Hepatocyte (in vitro differentiated cells): ENCODE measurements at regions not wholly inside any gene's neighbourhood (a gene's known extent, or its start where the extent isn't known, plus 50 kb on each side); places are given as distances from the start of the nearest gene placed in this dataset.

ENCODE experiments used
- DNase-seq: peaks from one replicate; pipeline ENCODE4 v3.0.0-alpha.2; 2016; ENCODE audit warnings: low spot score
- H2AFZ ChIP-seq: fragments of 200-600 bp; sonication (generic); 2 replicates; pipeline ENCODE4 v1.6.0; 2016; ENCODE audit warnings: antibody characterized with exemption, mild to moderate bottlenecking
- H3K27ac ChIP-seq: fragments of 200-600 bp; sonication (generic); 2 replicates; pipeline ENCODE4 v1.5.1; 2016; ENCODE audit warnings: mild to moderate bottlenecking
- H3K27me3 ChIP-seq: fragments of 200-600 bp; sonication (generic); 2 replicates; pipeline ENCODE4 v1.6.1; 2016
- H3K36me3 ChIP-seq: fragments of 200-600 bp; sonication (generic); replicated peaks from 2 replicates; pipeline ENCODE4 v1.5.1; 2016; ENCODE audit warnings: low read depth; ENCODE audit not compliant: insufficient read depth
- H3K4me1 ChIP-seq: fragments of 200-600 bp; sonication (generic); 2 replicates; pipeline ENCODE4 v1.5.1; 2016; ENCODE audit warnings: mild to moderate bottlenecking, moderate library complexity; ENCODE audit not compliant: insufficient read depth
- H3K4me2 ChIP-seq: fragments of 200-600 bp; sonication (generic); 2 replicates; pipeline ENCODE4 v1.6.0; 2016
- H3K4me3 ChIP-seq: fragments of 200-600 bp; sonication (generic); 2 replicates; pipeline ENCODE4 v1.5.1; 2016; ENCODE audit warnings: mild to moderate bottlenecking
- H3K79me2 ChIP-seq: fragments of 200-600 bp; sonication (generic); 2 replicates; pipeline ENCODE4 v1.6.0; 2017; ENCODE audit warnings: mild to moderate bottlenecking
- H3K9me2 ChIP-seq: fragments of 200-600 bp; sonication (generic); replicated peaks from 2 replicates; pipeline ENCODE4 v1.6.0; 2017; ENCODE audit warnings: mild to moderate bottlenecking; ENCODE audit not compliant: insufficient read depth
- H3K9me3 ChIP-seq: fragments of 200-600 bp; sonication (generic); 2 replicates; pipeline ENCODE4 v1.5.1; 2016; ENCODE audit warnings: low read depth, mild to moderate bottlenecking
- H4K20me1 ChIP-seq: fragments of 200-600 bp; sonication (generic); 2 replicates; pipeline ENCODE4 v1.6.0; 2016; ENCODE audit warnings: mild to moderate bottlenecking; ENCODE audit not compliant: insufficient read depth, poor library complexity, severe bottlenecking
- EZH2 ChIP-seq: fragments of 200-600 bp; sonication (generic); IDR thresholded peaks from 2 replicates; pipeline ENCODE4 v1.6.1; 2016; ENCODE audit warnings: antibody characterized with exemption, mild to moderate bottlenecking, borderline replicate concordance
- EZH2phosphoT487 ChIP-seq: fragments of 200-600 bp; sonication (generic); IDR thresholded peaks from one replicate; pipeline ENCODE4 v1.6.1; 2018; ENCODE audit warnings: antibody characterized with exemption, mild to moderate bottlenecking, low read depth, moderate library complexity; ENCODE audit not compliant: unreplicated experiment, severe bottlenecking
- WGBS: methylation state at CpG from one replicate; pipeline ENCODE4 v1.1.6; 2016; ENCODE audit warnings: low lambda C conversion rate; ENCODE audit errors: missing lambda C conversion rate; 5-methylcytosine and 5-hydroxymethylcytosine counted together
- TF ChIP-seq, protein P1 (sequence below): fragments of 200-600 bp; sonication (generic); IDR thresholded peaks from 2 replicates; pipeline ENCODE4 v1.5.1; 2016; ENCODE audit warnings: antibody characterized with exemption, mild to moderate bottlenecking; ENCODE audit not compliant: poor library complexity

DNA sequence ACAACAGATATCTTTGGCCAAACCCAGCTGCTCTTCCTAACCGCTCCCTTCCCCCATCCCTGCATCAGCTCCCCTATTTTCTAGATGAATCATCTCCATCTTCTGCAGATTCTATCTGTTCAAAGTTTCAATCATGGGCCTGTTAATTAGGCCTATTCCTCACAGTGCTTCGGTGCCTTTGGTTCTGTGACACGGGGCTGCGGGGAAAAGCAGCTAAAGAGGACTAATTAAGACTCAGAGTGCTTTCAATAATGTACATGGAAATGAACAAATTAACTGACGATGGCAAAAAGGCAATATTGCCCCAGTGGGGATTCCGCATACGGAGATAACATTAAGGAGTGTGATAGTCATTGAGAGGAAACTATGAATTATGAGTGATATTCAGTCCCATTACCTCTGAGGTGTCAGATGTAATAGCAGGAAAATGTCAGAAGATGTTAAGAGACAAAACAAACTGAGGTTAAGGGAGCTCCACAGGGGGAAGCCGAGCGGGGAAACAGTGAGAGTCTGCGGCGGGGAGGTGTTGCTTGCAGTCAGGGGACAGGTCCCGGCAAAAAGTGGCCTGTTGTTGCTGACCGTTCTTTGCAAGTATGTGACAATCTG is 716.9 kb downstream of the TYW1 start:
- no peaks in the 10 kb centered on the region for H3K9me3 ChIP-seq
- 76% methylated on average over 13 of the region's 13 CpGs for WGBS
- no peaks in the 10 kb centered on the region for H3K4me1 ChIP-seq
- DNase-seq = no peak
- H3K27ac ChIP-seq = no peak overlapping the region
- no peaks in the 10 kb centered on the region for H3K9me2 ChIP-seq
- H3K27me3 ChIP-seq = no peaks in the 10 kb centered on the region
- H4K20me1 ChIP-seq = no peaks in the 10 kb centered on the region
- no peak overlapping the region for H3K4me2 ChIP-seq
- H3K79me2 ChIP-seq = no peaks in the 10 kb centered on the region
- TF ChIP-seq, protein P1, sequence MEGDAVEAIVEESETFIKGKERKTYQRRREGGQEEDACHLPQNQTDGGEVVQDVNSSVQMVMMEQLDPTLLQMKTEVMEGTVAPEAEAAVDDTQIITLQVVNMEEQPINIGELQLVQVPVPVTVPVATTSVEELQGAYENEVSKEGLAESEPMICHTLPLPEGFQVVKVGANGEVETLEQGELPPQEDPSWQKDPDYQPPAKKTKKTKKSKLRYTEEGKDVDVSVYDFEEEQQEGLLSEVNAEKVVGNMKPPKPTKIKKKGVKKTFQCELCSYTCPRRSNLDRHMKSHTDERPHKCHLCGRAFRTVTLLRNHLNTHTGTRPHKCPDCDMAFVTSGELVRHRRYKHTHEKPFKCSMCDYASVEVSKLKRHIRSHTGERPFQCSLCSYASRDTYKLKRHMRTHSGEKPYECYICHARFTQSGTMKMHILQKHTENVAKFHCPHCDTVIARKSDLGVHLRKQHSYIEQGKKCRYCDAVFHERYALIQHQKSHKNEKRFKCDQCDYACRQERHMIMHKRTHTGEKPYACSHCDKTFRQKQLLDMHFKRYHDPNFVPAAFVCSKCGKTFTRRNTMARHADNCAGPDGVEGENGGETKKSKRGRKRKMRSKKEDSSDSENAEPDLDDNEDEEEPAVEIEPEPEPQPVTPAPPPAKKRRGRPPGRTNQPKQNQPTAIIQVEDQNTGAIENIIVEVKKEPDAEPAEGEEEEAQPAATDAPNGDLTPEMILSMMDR = no peak
- TF ChIP-seq EZH2 (no peak), EZH2phosphoT487 (no peak)
- no peaks in the 10 kb centered on the region for H3K36me3 ChIP-seq
- H2AFZ ChIP-seq = no peak overlapping the region
- H3K4me3 ChIP-seq = no peak overlapping the region

GRCh38 chr7:67716729-67717128 is 720.1 kb downstream of the TYW1 start:
- H2AFZ ChIP-seq = no peak overlapping the region
- whole genome bisulfite sequencing = 76% methylated on average over 2 of the region's 2 CpGs
- no peaks in the 10 kb centered on the region for H3K9me3 ChIP-seq
- H3K36me3 ChIP-seq = no peaks in the 10 kb centered on the region
- no peak for DNase-seq
- no peak overlapping the region for H3K4me3 ChIP-seq
- H3K79me2 ChIP-seq = no peaks in the 10 kb centered on the region
- no peaks in the 10 kb centered on the region for H3K9me2 ChIP-seq
- TF ChIP-seq EZH2phosphoT487 = no peak
- TF ChIP-seq, protein P1 = no peak
- TF ChIP-seq EZH2 = no peak
- no peaks in the 10 kb centered on the region for H4K20me1 ChIP-seq
- no peaks in the 10 kb centered on the region for H3K4me1 ChIP-seq
- no peak overlapping the region for H3K27ac ChIP-seq
- H3K4me2 ChIP-seq = no peak overlapping the region
- H3K27me3 ChIP-seq = no peaks in the 10 kb centered on the region

- Histone ChIP-seq H3K79me2 (no peaks in the 10 kb centered on the region), H3K27ac (no peak overlapping the region), H3K9me2 (no peaks in the 10 kb centered on the region), H3K4me2 (no peak overlapping the region), H4K20me1 (no peaks in the 10 kb centered on the region), H3K4me3 (no peak overlapping the region), H3K9me3 (no peaks in the 10 kb centered on the region), H3K4me1 (peaks cover 7% of the 10 kb centered on the region), H2AFZ (no peak overlapping the region), H3K27me3 (no peaks in the 10 kb centered on the region), H3K36me3 (no peaks in the 10 kb centered on the region)
- TF ChIP-seq, protein P1 = no peak
- TF ChIP-seq EZH2 = no peak
- no peak for TF ChIP-seq EZH2phosphoT487
- no peak for DNase-seq
- WGBS = 57% methylated on average over 3 of the region's 3 CpGs
These were observed 727.0 kb downstream of the TYW1 start for GRCh38 chr7:67723591-67723990.

DNA sequence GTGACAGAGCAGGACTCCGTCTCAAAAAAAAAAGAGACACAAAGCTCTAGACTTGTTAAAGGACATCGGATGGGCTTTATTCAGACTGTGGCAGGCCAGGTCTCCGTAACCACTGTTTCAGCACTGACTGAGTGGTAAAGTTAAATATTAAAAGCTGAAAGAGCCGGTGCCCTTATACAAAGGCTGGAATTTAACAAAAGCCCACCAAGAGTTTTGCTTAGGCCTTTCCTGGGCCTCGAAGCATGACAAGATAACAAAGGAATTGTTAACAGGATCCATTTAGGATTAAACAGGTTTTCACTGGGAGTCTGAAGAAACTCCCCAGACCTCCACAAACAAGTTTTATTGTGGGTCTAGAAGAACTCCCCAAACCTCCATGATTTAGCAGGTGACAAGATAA is 727.8 kb downstream of the TYW1 start:
- H3K36me3 ChIP-seq = no peaks in the 10 kb centered on the region
- WGBS = 54% methylated on average over 5 of the region's 5 CpGs
- no peak overlapping the region for H3K4me3 ChIP-seq

More for the DNA sequence above, 727.8 kb downstream of the TYW1 start:
- no peak for DNase-seq
- no peak overlapping the region for H3K4me2 ChIP-seq
- H3K4me1 ChIP-seq = peaks cover 7% of the 10 kb centered on the region
- H3K79me2 ChIP-seq = no peaks in the 10 kb centered on the region
- TF ChIP-seq EZH2phosphoT487 (no peak), EZH2 (no peak)
- no peak overlapping the region for H3K27ac ChIP-seq
- no peaks in the 10 kb centered on the region for H3K9me3 ChIP-seq
- H3K9me2 ChIP-seq = no peaks in the 10 kb centered on the region
- no peaks in the 10 kb centered on the region for H4K20me1 ChIP-seq
- no peak overlapping the region for H2AFZ ChIP-seq
- no peaks in the 10 kb centered on the region for H3K27me3 ChIP-seq
